ENCODE measurements at regions not wholly inside any gene's neighbourhood (a gene's known extent, or its start where the extent isn't known, plus 50 kb on each side); places are given as distances from the start of the nearest gene placed in this dataset.
A peak's percentile ranks its signal among the peaks of the same experiment; 100 is the strongest.

GRCh38 chr16:85234310-85235204, 122.3 kb upstream of the CIBAR2 start:
- in situ Hi-C loops (cut with MboI; ENCODE audit: low sequenced_read_pairs) (no loop called here), dilution Hi-C loops (cut with HindIII; ENCODE audit: low sequenced_read_pairs, unreplicated experiment) (no loop called here), intact Hi-C loops (cut with micrococcal nuclease) (loop anchor here (5.0 kb wide), 1 partner anchor 37 kb away; no protein-coding TSS in a partner anchor)
- peak overlapping the region; percentile 48 for H3K9ac ChIP-seq (ENCODE audit: low read depth, low read length)
- CTCF ChIA-PET: interaction anchor here (0.6 kb wide), 4 partner anchors 19 to 59 kb away, joined by 3 to 5 read pairs (median 4); no protein-coding TSS in a partner anchor
- H3K23ac ChIP-seq (ENCODE audit: low read depth, low read length): peak overlapping the region; percentile 74; the same call in 1 of the 2 replicates
- H4K8ac ChIP-seq (ENCODE audit: low read depth in 2 of 2, low read length in 2 of 2): peak overlapping the region; percentile 27 to 84; a peak in 3 of 4 replicates
- TF ChIP-seq MAZ (IDR thresholded peaks at IDR 0.05; ENCODE audit: borderline replicate concordance, low read depth, low read length): peak; percentile 96
- peak; percentile 93 for TF ChIP-seq RCOR1 (IDR thresholded peaks at IDR 0.05; ENCODE audit: insufficient replicate concordance, low read length)
- no peak for TF ChIP-seq MXI1 (IDR thresholded peaks at IDR 0.05; ENCODE audit: borderline replicate concordance, low read depth, low read length)
- no peak for TF ChIP-seq CEBPB (IDR thresholded peaks at IDR 0.05; ENCODE audit: low read depth, low read length)
- TF ChIP-seq CHD1 (IDR thresholded peaks at IDR 0.05; ENCODE audit: low read depth, low read length): no peak
- no peak for TF ChIP-seq ELK1 (IDR thresholded peaks at IDR 0.05; ENCODE audit: borderline replicate concordance, low read depth, low read length)
- peak; percentile 12; the same call in 1 of the 2 replicates for TF ChIP-seq RAD21 (IDR thresholded peaks at IDR 0.05; ENCODE audit: low read length)
- peak overlapping the region; percentile 43 for H2BK20ac ChIP-seq (ENCODE audit: low read depth, low read length)
- peak overlapping the region; percentile 99 for H2AK9ac ChIP-seq (replicated peaks; ENCODE audit: low read depth, low read length, poor library complexity)
- WGBS, 2 experiments (ENCODE audit: extremely low coverage in 2 of 2, insufficient read length in 1 of 2): 4% methylated on average over 9 of the region's 36 CpGs; no CpG with 5 or more reads in 1 of the 2 experiments
- H3K4me2 ChIP-seq (ENCODE audit: low read depth, low read length): peak overlapping the region; percentile 81
- peak overlapping the region; percentile 87 for H3K27ac ChIP-seq (ENCODE audit: insufficient read depth, low read length)
- H3K9me3 ChIP-seq (ENCODE audit: control insufficient read depth, insufficient read depth, low read length): no peaks in the 10 kb centered on the region
- peak overlapping the region; percentile 84 for H2AFZ ChIP-seq (replicated peaks; ENCODE audit: low read length, poor library complexity)
- peak overlapping the region; percentile 68 for H3K14ac ChIP-seq (replicated peaks; ENCODE audit: low read depth, low read length)
- H2AK5ac ChIP-seq (ENCODE audit: low read depth, low read length): peak overlapping the region; percentile 94
- H4K20me1 ChIP-seq (ENCODE audit: insufficient read depth, low read length): peaks cover 15% of the 10 kb centered on the region
- POLR2A ChIA-PET (ENCODE audit: unreplicated experiment): no interaction called here
- H3K27me3 ChIP-seq (ENCODE audit: control insufficient read depth, insufficient read depth, low read length): no peaks in the 10 kb centered on the region
- peak overlapping the region; percentile 16; the same call in 1 of the 3 replicates for H2BK15ac ChIP-seq (ENCODE audit: low read depth, low read length)
- peak; percentile 70 for ATAC-seq (ENCODE audit: low read depth)
- H3K79me1 ChIP-seq (ENCODE audit: low read depth in 1 of 2, low read length in 2 of 2): peaks cover 45 to 87% of the 10 kb centered on the region in 2 experiments
- peak overlapping the region; percentile 79 for H2BK120ac ChIP-seq (ENCODE audit: low read depth, low read length)
- peak overlapping the region; percentile 75 for H4K5ac ChIP-seq (ENCODE audit: low read depth, low read length)
- H2BK5ac ChIP-seq (ENCODE audit: low read depth, low read length, poor library complexity, severe bottlenecking): peak overlapping the region; percentile 98
- H3K4me1 ChIP-seq (ENCODE audit: control insufficient read depth, insufficient read depth, low read length): peaks cover 48% of the 10 kb centered on the region
- H3K18ac ChIP-seq (ENCODE audit: low read depth, low read length): peak overlapping the region; percentile 63
- peak overlapping the region; percentile 41; the same call in 1 of the 2 replicates for H3K4me3 ChIP-seq (ENCODE audit: insufficient read depth, low read depth, low read length)
- no TSS peak for BruUV-seq (replicated peaks)
- DNase-seq: peak; percentile 85
- H3K36me3 ChIP-seq (ENCODE audit: control insufficient read depth, insufficient read depth, low read length): no peaks in the 10 kb centered on the region
- peak overlapping the region; percentile 70 for H4K91ac ChIP-seq (ENCODE audit: insufficient read depth, low read depth, low read length)
- H3K9me1 ChIP-seq (ENCODE audit: insufficient read depth, low read length): peaks cover 26% of the 10 kb centered on the region
- peak overlapping the region; percentile 96 for H3K4ac ChIP-seq (ENCODE audit: low read depth, low read length)
- H3K56ac ChIP-seq (ENCODE audit: extremely low read depth, insufficient read depth, low read length): no peak overlapping the region

Measured in IMR-90 (cell line).